HG03521 (cell line): ENCODE measurements at regions not wholly inside any gene's neighbourhood (a gene's known extent, or its start where the extent isn't known, plus 50 kb on each side); places are given as distances from the start of the nearest gene placed in this dataset.

Experiments
- ATAC-seq: cut with Tn5 transposase; IDR thresholded peaks from one replicate; pipeline ENCODE4 v1.9.1; 2021; ENCODE audit warnings: mild to moderate bottlenecking, moderate library complexity; ENCODE audit not compliant: unreplicated experiment

- ATAC-seq = no peak
Observed at GRCh38 chr3:101172516-101172915, 147.9 kb downstream of the IMPG2 start.

DNA sequence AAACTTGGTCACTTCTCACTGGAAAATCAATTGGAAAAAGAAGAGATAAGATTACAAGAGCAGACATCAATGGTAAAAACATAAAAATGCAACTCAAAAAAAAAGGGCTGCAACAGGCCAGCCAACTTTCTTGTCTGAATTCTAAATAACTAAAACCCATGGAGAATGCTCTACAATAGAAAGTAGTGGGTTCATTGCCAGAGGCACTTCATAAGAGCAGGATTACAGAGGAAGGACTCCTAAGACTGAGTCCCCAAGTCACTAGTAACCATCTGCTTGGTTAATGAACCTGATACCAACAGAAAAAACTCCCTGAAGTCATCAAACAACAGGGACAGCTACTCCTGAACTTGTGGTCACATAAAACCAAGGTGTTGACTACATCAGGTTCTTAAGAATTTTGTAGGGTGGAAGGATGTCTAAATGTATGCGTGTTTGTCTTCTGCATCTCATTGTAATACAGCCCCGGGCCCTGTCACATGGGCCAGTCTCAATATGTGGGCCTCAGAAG is 148.6 kb downstream of the IMPG2 start:
- no peak for ATAC-seq

DNA sequence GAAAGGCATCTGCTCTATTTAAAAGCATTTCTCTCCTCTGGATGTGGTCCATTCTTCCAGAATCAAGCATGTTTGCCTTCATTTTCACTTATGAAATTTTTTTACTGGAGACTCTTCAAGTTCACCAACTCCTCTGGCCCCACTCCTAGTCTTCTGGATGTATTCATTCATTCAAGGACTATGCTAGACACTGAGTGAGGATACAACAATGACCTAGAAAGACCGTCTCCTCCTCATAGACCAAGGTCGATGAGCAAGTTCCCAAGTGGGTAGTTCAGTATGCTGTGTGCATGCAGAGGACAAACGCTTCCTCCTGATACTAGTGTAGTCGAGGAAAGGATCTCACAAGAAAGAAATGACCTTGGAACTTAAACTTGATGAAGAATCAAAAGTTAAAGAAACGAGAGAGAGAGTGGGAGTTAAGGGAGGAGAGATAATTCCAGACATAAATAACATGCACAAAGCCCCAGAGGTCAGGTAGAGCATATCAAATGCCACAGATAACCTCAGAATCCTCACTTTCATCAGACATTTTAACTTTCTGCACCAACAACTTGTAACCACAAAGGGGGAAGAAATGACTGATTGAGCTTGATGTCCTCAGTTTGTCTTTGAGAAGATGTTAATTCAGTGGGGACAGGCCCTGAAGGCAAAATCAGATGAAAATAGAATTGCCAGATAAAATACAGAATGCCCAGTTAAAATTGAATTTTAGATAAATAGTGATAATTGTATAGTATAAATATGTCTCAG is 149.4 kb downstream of the IMPG2 start:
- no peak for ATAC-seq

- ATAC-seq = no peak
Observed at GRCh38 chr3:101170062-101170771, 150.2 kb downstream of the IMPG2 start.

DNA sequence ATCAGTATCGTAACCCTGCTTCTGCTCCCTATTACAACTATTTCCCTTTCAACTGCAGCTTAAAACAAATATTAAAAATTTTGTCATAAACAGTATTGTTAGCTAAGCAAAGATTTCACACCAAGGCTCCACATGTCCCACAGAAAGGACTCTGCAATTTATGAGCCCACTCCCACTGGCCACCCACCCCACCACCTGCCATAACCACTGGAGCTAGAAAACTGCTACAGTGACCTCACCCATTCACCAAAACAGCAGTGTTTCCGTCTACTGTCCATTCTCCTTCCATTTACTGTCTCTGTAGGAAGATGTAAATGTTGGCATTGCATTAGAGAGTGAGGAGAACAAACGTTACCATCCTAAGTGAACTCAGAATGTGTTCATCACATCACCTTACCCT is 150.9 kb downstream of the IMPG2 start:
- ATAC-seq = no peak

- ATAC-seq = no peak
Observed at GRCh38 chr3:101167376-101167775, 153.0 kb downstream of the IMPG2 start.

GRCh38 chr3:101166150-101166549 is 154.2 kb downstream of the IMPG2 start:
- ATAC-seq = no peak

DNA sequence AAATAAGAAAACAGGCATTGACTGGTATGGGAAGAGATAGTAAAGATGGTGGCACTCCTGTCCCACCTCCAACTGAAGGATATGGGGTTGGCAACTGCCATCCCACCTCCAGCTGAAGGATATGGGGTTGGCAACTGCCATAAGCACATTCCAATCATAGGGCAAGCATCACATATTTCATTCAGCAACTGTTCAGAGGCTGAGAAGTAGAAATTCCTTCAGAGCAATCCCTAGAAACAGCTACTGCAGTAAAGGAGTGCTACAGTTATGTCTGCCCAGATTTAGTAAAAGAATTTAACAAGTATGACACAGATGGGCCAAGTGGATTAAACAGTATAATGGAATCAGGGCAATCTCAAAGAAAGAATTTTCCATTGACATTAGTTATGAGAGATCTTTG is 156.8 kb downstream of the IMPG2 start:
- no peak for ATAC-seq

GRCh38 chr3:101159478-101159877 is 160.9 kb downstream of the IMPG2 start:
- no peak for ATAC-seq

DNA sequence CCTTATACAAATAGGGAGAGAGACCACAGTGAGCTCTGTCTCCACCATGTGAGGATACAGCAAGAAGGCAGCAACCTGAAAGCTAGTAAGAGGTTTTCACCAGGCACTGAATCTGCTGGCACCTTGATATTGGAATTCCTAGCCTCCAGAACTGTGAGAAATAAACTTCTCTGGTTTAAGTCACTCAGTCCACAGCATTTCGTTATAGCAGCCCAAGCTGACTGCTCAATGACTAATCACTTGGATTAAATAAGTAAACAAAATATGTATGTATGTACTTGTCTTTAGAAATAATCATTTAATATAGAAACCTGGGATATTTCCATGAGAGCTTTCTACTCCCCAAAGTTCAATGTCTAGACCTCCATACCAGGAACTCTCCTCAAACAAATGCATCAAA is 162.0 kb downstream of the IMPG2 start:
- no peak for ATAC-seq

- ATAC-seq = no peak
Observed at GRCh38 chr3:101156787-101157345, 163.5 kb downstream of the IMPG2 start.

DNA sequence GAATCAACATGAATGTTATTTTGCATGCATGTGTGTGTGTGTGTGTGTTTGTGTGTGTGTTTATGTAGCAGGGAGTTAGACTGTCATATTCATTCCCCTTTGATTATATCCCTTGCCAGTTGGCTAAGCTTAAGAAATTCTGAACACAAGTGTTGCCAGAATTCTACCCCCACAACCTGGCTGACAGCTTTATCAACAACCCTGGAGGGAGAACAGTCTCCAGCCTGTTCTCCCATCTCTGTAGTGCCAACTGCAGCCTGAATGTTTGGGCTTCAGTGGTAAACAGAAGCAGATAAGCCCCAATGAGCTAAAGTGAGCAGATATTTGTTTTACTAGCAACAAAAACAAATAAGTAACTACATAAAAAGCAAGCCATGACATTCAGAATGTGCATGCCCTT is 162.6 kb upstream of the ABI3BP start:
- ATAC-seq = no peak

GRCh38 chr3:101154401-101154800 is 161.2 kb upstream of the ABI3BP start:
- no peak for ATAC-seq

DNA sequence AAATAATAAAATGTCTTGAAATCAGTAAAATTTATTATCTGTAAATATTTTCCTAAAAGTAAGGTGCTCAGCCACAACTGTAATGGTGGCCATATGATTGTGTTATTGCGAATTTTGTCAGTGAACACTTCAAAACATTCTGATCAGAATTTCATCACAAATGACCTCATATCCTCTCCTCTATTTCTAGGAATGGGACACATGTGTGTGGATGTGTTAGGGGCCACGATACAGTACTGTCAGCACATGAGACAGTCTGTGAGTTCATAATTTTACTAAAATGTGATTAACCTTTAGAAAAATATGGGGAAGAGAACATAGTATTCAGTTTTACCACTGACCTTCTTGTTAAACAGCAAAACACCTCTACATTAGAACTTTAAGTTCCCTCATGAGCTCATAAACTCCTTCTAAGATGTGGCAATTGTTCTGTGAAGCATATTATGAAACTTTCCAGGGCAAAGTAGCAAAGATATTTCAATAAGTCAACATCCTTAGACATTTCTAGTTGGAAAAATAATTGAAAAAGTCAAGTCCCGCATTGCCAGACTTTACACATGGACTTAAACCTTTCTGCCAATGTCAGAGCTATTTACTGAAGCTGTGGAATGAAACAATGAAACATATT is 158.2 kb upstream of the ABI3BP start:
- ATAC-seq = no peak

- no peak for ATAC-seq
Observed at GRCh38 chr3:101150504-101150903, 157.3 kb upstream of the ABI3BP start.

- ATAC-seq = no peak
Observed at GRCh38 chr3:101149707-101150106, 156.5 kb upstream of the ABI3BP start.

- ATAC-seq = no peak
Observed at GRCh38 chr3:101149251-101149650, 156.0 kb upstream of the ABI3BP start.

- no peak for ATAC-seq
Observed at GRCh38 chr3:101148001-101148400, 154.8 kb upstream of the ABI3BP start.

DNA sequence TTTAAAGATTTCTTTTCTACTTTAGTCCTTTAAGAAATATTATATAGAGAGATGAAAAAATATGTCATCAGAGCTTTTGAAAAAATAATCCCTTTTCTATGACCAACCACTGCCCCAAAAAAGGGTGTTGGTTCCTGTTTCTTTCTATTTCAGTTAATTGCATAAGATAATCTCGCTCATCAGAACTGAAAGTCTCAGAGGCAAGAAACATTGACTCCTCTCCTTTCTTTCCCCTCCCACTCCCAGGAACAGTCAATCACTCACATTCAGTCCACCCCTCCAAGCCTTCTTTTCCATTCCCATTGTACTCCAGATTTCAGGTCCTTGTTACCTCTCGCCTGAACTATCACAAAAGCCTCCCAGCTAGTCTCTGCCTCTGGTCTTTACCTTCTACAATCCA is 153.7 kb upstream of the ABI3BP start:
- ATAC-seq = no peak

GRCh38 chr3:101144105-101144504 is 150.9 kb upstream of the ABI3BP start:
- no peak for ATAC-seq

- ATAC-seq = no peak
Observed at GRCh38 chr3:101143012-101143411, 149.8 kb upstream of the ABI3BP start.

DNA sequence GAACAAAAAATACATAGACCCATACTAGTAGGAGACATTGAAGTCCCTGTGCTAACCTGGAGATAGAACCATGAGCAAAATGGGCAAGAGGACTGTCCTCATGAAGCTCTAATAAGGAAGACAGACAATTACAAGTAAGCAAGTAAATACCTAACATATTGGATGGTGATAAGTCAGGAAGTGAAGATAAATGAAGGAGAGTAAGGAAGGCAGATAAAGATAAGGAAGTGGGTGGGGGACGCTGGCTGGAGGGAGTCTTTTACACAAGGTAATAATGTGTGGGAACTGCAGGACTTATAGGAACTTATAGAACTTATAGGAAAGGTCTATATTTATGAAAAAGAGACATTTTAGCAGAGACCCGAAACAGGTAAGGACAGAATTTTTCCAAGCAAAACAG is 148.9 kb upstream of the ABI3BP start:
- ATAC-seq = no peak
